ENCODE measurements at regions not wholly inside any gene's neighbourhood (a gene's known extent, or its start where the extent isn't known, plus 50 kb on each side); places are given as distances from the start of the nearest gene placed in this dataset.

DNA sequence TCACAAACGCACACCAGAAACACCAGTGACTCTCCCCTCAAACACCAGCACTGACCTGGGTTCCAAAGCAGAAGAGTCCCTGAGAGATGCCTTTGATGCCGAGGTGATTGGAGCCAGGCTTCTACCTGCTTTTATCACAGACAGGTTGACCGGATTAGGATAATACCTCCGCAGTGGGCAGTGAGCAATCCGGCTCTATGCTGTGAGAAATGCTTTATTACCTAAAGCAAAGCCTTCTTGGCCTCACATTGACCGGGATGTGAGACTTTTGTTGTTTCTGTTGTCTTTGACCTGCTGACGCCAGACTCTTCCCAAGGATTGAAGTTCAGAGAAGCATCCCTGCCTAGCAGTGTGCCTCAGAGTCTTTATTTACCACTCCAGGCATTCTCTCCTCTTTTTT lies 320.3 kb upstream of the CLINT1 start:
- no peak for DNase-seq

DNA sequence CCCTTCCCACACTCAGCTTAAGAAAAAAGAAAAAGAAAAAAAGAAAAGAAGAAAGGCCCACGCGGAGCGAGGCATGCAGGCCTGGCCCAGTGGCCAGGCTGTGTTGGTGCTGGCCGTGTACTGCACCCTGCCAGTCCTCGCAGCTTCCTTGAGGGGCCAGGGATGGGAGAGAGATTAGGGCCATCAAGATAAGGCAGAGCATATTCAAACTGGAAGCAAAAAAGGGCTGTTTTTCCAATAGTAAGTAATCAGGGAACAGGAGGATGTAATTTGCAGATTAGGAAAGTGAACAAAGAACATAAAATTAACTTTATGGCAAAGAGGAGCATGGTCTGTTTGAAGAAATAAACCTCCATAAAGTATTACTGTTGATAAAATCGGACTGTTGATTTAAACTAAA lies 319.6 kb upstream of the CLINT1 start:
- no peak for DNase-seq

GRCh38 chr5:158177146-158177545 lies 318.2 kb upstream of the CLINT1 start:
- DNase-seq, result no peak

- DNase-seq, result peak; percentile 18
These were observed 317.1 kb upstream of the CLINT1 start for GRCh38 chr5:158175934-158176481.

- DNase-seq, result peak; percentile 31
These were observed 316.2 kb upstream of the CLINT1 start for GRCh38 chr5:158174918-158175851.

- no peak for DNase-seq
These were observed 315.1 kb upstream of the CLINT1 start for GRCh38 chr5:158174026-158174425.

DNA sequence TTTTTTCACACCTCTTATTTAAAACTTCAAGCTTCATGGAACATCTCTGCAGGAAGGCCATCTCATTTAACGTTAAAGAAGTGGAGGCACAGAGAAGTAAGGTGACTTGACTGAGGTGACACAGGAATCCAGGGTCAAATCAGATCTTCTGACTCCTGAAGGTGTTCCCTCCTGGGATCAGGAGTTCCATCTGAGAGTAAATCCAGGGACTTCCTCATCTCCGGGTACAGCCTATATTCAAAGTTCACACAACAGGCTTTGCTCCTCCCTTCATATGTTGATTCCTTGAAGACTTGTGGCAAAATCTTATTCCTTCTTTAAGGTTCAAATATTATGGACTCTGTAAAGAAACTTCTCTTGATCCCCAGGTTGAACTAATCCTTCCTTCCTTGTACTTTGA lies 313.1 kb upstream of the CLINT1 start:
- DNase-seq, result no peak

GRCh38 chr5:158170534-158170933 lies 311.6 kb upstream of the CLINT1 start:
- DNase-seq, result no peak

GRCh38 chr5:158170060-158170459 lies 311.1 kb upstream of the CLINT1 start:
- no peak for DNase-seq

DNA sequence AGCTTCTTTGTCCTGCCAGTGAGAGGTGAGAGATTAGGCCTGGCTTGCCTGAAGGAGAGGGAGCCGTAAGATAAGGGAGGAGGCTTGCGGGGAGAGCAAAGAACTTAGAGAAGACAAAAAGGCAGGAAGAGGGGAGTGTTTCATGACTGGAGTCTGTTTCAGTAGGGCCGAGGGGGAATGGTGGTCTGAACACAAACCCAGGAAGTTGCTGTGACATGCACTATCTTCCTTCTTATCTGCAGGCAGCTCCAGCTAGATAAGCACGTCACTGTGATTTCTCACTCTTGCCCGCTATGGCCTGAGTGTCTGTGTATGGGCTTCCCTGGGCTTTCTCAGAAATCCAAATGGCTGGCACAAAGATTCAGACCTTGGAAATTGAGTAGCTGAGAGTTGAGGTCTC lies 307.5 kb upstream of the CLINT1 start:
- no peak for DNase-seq

GRCh38 chr5:158165647-158166046 lies 306.7 kb upstream of the CLINT1 start:
- no peak for DNase-seq

DNA sequence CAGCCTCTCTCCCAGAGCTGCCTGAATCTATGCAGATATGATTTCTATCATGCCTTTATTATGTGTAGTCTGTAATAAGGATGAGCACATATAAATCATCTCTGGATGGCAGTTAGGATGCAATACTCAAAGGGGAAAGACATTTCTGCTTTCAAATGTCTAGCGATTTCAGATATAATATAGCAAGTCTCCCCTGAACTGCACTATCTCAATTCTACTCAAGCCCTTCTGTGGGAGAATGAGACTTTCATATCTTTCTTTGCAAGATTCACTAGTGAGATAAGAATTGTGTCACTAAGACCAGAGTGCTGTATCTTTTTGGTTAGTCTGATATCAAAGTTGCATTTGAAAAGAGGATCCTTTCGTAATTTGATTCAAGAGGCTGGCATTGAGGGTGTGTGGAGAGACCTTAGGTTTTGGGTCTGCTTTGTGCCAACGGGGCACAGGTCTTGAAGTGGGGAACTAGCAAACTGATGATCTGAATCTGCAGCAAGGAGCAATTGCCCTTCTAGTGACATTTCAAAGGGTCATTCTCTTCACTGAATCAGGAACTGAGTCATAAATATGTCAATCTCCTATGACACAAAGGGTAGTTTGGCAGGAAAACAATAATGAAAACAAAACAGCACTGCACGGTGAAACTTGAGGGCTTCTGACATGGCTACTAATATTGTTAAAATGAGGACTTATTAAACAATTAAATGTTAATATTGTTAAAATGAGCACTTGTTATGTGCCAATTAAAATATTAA lies 305.5 kb upstream of the CLINT1 start:
- no peak for DNase-seq

DNA sequence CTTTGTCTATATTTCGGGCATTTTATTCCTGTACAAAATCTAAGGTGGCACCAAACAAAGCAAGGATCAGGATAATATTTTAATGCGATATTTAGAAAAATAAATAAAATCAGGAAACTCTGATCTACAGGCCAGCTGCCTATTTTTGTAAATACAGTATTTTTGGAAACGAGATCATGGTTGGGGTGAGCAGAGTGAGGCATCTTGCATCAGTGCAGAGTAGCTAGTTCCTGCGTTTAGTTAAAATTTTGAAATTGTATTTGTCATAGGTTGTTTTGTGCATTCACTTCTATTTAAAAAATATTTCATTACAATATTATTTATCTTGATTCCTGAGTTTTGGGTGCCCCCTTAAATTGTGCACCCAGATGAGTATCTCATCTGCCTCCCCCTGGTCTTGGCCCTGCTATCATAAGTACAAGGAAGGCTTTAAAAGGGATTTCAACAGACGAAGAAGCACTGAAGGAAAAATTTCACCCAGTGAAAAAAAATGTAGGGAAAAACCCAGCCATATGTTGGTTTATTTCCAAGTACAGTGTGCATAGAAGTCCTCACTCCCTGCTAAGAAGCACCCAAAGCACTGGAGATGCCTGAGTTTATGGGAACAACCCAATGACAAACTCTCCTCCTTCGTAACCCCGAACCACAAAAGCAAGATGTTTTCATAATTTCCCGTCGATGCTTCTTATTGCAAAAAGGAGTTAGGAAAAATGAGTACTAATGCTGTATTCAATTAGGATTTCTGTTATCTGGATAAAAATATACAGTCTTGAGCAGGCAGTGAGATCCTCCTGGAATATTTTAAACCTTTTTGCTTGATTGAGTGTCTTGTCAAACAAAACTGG lies 304.7 kb upstream of the CLINT1 start:
- DNase-seq, result no peak

DNA sequence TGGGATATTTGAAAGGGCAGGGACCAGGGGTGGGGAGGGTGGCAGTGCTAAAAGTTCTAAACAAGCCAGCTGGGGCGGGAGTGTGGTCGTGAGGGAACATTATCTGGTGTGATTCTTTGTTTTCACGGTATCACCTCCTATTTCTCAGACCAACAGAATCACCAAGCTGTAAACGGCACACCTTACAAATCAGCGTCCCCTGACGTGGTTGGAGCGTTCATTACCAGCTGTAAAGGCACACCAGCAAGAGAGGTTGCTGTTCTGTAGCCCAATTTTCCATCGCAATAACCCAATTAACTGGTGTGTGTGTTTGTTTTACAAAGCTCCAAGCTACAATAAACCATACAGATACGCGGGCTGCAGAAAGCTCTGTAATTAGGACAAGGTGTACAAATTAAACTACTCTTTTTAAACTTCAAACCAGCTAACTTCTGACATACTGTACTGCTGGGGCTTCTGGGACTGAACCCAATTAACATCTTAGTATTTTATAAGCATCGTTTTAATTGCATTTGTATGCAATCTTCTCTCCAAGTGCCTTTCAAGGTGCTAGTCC lies 303.6 kb upstream of the CLINT1 start:
- DNase-seq, result no peak

GRCh38 chr5:158162026-158162425 lies 303.1 kb upstream of the CLINT1 start:
- no peak for DNase-seq

- no peak for DNase-seq
These were observed 300.7 kb upstream of the CLINT1 start for GRCh38 chr5:158159621-158160020.

DNA sequence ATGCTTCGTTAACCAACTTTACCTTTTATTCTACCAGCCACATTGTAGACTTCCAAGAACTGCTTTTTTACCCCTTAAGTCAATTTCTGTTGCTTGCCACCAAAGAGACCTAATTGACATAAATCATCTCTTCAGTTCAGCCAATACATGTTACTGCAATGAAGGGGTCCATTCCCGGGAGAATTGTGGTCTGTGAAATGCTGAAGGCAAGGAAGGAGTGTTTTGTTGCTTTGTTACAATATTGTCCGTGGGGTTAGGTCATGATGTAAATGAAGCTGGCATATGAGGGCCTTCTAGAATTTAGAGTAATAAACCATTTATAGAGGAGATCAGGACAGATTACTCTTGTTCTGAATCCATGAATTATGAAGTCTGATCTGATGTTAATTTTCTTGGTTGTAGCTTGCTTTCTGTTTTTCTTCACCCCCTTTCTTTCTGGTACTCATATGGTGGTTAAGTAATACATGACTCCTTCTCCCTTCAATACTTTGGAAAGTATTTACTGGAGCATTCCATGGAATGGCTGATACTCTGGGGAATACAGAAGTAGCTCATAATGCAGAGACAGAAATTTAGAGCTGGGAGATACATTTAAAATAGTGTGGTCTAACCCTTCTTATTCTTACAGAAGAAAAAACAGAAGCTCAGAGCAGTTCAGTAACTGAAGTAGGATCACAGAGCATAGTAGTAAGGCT lies 297.0 kb upstream of the CLINT1 start:
- DNase-seq, result no peak

DNA sequence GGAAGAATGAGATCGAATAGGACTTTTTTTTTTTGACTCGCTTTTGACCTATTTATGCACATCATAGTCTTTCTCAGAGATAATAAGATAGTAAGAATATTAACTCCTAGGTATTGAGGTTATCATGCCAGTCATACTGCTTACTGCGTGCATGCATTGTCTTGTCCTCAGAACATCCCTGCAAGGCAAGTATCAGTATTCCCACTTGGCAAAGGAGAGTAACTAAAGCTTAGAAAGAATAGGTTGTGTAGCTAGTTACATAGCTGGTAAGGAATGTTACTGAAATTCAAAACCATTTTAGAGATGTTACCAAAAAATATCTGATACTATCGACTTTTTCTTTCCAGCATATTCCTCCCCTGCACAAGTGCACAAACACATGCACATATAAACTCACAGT lies 296.1 kb upstream of the CLINT1 start:
- no peak for DNase-seq

- no peak for DNase-seq
These were observed 295.5 kb upstream of the CLINT1 start for GRCh38 chr5:158154226-158155005.

- DNase-seq, result no peak
These were observed 294.6 kb upstream of the CLINT1 start for GRCh38 chr5:158153508-158153907.

DNA sequence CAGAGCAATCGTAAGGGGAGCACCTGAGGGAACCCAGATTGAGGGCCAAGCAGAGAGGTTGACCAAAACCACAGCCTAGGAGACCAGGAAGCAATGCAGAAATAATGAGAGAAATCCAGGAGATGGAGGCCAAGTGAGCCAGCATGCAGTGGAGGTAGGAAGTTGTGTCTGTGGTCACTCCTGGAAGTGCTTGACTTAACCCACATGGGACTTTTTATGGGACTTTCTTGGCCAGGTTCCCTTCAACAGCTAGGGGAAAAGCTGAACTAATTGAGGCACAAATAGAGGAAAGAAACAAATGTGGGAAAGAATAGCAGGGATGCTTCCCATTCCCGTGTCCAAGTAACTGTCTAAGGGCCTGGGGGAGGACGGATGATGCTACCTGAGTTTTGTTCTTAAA lies 293.2 kb upstream of the CLINT1 start:
- no peak for DNase-seq
